ENCODE measurements at regions not wholly inside any gene's neighbourhood (a gene's known extent, or its start where the extent isn't known, plus 50 kb on each side); places are given as distances from the start of the nearest gene placed in this dataset.

DNA sequence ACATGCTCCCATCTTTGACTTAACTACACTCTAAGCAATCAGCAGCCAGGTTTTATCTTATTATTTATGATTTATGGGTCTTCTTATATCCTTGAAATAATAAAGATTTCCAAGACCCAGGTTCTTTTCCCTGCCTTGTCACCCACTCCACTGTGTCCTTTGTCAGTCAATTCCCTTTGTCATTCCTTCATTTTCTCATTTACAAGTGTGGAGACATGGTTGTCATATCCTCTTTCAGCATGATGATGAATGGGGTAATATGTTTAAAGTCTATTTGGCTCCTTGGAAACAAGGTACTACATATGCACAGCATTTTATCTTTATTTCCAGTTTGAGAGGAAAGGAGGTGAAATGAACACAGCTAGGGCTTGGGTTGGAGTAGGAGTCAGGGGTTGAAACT is 521.8 kb downstream of the LMO7 start:
- no peaks in the 10 kb centered on the region for H3K4me1 ChIP-seq (ENCODE audit: control insufficient read depth in 4 of 4, insufficient read depth in 4 of 4, low read length in 3 of 4)
- TF ChIP-seq YY1 (IDR thresholded peaks at IDR 0.05) (no peak), EGR1 (IDR thresholded peaks at IDR 0.05; ENCODE audit: low read depth in 2 of 2) (no peak), HNF4A (conservative IDR thresholded peaks at IDR 0.05) (no peak), GABPA (IDR thresholded peaks at IDR 0.05 in 1 of 2, conservative IDR thresholded peaks at IDR 0.05 in 1 of 2) (no peak), FOXA2 (IDR thresholded peaks at IDR 0.05) (no peak), TAF1 (conservative IDR thresholded peaks at IDR 0.05) (no peak), FOXA1 (IDR thresholded peaks at IDR 0.05) (no peak), NR2F2 (IDR thresholded peaks at IDR 0.05) (no peak), JUND (IDR thresholded peaks at IDR 0.05) (no peak), RAD21 (IDR thresholded peaks at IDR 0.05) (no peak), HNF4G (IDR thresholded peaks at IDR 0.05) (no peak), SP1 (IDR thresholded peaks at IDR 0.05) (no peak), RXRA (IDR thresholded peaks at IDR 0.05) (no peak)
- TF ChIP-seq, protein P1, sequence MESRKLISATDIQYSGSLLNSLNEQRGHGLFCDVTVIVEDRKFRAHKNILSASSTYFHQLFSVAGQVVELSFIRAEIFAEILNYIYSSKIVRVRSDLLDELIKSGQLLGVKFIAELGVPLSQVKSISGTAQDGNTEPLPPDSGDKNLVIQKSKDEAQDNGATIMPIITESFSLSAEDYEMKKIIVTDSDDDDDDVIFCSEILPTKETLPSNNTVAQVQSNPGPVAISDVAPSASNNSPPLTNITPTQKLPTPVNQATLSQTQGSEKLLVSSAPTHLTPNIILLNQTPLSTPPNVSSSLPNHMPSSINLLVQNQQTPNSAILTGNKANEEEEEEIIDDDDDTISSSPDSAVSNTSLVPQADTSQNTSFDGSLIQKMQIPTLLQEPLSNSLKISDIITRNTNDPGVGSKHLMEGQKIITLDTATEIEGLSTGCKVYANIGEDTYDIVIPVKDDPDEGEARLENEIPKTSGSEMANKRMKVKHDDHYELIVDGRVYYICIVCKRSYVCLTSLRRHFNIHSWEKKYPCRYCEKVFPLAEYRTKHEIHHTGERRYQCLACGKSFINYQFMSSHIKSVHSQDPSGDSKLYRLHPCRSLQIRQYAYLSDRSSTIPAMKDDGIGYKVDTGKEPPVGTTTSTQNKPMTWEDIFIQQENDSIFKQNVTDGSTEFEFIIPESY (IDR thresholded peaks at IDR 0.05): no peak
- TF ChIP-seq, protein P2, sequence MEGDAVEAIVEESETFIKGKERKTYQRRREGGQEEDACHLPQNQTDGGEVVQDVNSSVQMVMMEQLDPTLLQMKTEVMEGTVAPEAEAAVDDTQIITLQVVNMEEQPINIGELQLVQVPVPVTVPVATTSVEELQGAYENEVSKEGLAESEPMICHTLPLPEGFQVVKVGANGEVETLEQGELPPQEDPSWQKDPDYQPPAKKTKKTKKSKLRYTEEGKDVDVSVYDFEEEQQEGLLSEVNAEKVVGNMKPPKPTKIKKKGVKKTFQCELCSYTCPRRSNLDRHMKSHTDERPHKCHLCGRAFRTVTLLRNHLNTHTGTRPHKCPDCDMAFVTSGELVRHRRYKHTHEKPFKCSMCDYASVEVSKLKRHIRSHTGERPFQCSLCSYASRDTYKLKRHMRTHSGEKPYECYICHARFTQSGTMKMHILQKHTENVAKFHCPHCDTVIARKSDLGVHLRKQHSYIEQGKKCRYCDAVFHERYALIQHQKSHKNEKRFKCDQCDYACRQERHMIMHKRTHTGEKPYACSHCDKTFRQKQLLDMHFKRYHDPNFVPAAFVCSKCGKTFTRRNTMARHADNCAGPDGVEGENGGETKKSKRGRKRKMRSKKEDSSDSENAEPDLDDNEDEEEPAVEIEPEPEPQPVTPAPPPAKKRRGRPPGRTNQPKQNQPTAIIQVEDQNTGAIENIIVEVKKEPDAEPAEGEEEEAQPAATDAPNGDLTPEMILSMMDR (IDR thresholded peaks at IDR 0.05; ENCODE audit: low read depth, low read length, missing input control): no peak
- TF ChIP-seq, protein P3, sequence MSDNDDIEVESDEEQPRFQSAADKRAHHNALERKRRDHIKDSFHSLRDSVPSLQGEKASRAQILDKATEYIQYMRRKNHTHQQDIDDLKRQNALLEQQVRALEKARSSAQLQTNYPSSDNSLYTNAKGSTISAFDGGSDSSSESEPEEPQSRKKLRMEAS (IDR thresholded peaks at IDR 0.05): no peak
- TF ChIP-seq, protein P4, sequence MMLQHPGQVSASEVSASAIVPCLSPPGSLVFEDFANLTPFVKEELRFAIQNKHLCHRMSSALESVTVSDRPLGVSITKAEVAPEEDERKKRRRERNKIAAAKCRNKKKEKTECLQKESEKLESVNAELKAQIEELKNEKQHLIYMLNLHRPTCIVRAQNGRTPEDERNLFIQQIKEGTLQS (IDR thresholded peaks at IDR 0.05): no peak
- TF ChIP-seq, protein P5, sequence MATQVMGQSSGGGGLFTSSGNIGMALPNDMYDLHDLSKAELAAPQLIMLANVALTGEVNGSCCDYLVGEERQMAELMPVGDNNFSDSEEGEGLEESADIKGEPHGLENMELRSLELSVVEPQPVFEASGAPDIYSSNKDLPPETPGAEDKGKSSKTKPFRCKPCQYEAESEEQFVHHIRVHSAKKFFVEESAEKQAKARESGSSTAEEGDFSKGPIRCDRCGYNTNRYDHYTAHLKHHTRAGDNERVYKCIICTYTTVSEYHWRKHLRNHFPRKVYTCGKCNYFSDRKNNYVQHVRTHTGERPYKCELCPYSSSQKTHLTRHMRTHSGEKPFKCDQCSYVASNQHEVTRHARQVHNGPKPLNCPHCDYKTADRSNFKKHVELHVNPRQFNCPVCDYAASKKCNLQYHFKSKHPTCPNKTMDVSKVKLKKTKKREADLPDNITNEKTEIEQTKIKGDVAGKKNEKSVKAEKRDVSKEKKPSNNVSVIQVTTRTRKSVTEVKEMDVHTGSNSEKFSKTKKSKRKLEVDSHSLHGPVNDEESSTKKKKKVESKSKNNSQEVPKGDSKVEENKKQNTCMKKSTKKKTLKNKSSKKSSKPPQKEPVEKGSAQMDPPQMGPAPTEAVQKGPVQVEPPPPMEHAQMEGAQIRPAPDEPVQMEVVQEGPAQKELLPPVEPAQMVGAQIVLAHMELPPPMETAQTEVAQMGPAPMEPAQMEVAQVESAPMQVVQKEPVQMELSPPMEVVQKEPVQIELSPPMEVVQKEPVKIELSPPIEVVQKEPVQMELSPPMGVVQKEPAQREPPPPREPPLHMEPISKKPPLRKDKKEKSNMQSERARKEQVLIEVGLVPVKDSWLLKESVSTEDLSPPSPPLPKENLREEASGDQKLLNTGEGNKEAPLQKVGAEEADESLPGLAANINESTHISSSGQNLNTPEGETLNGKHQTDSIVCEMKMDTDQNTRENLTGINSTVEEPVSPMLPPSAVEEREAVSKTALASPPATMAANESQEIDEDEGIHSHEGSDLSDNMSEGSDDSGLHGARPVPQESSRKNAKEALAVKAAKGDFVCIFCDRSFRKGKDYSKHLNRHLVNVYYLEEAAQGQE (IDR thresholded peaks at IDR 0.05): no peak
- H3K4me3 ChIP-seq (ENCODE audit: low read depth in 1 of 3, low read length in 3 of 3): no peak overlapping the region
- DNase-seq (ENCODE audit: low spot score): no peak
- no peak overlapping the region for H3K9ac ChIP-seq (ENCODE audit: low read depth in 1 of 2, low read length in 2 of 2)
- no peaks in the 10 kb centered on the region for H3K36me3 ChIP-seq (ENCODE audit: control insufficient read depth in 4 of 4, insufficient read depth in 3 of 4, low read depth in 1 of 4, low read length in 3 of 4)
- peaks cover 0 to 2% (median 0%) of the 10 kb centered on the region in 4 donors for H3K27me3 ChIP-seq (ENCODE audit: control insufficient read depth in 4 of 4, insufficient read depth in 4 of 4, low read length in 3 of 4)
- H3K9me3 ChIP-seq (ENCODE audit: control insufficient read depth in 4 of 4, low read length in 3 of 4): no peaks in the 10 kb centered on the region
- no peak overlapping the region for H3K27ac ChIP-seq (ENCODE audit: low read depth in 1 of 2, low read length in 2 of 2)

All from liver (tissue), 7 donors.